Lower lobe of right lung (tissue), 2 donors: ENCODE measurements at regions not wholly inside any gene's neighbourhood (a gene's known extent, or its start where the extent isn't known, plus 50 kb on each side); places are given as distances from the start of the nearest gene placed in this dataset.

Experiments
- ATAC-seq, 2 donors: fragments of 200-7000 bp; cut with Tn5 transposase; one replicate each; pipeline ENCODE4 v1.9.1; 2020 to 2022; ENCODE audit warnings: mild to moderate bottlenecking in 2 of 2, moderate library complexity in 2 of 2
- DNase-seq: peaks from one replicate; pipeline ENCODE4 v3.0.0-alpha.2; 2020
- H3K27ac ChIP-seq: fragments of 200-600 bp; one replicate; pipeline ENCODE4 v1.8.0; 2022
- H3K27me3 ChIP-seq: fragments of 200-600 bp; one replicate; pipeline ENCODE4 v1.8.0; 2022; ENCODE audit warnings: low read depth
- H3K36me3 ChIP-seq: fragments of 200-600 bp; one replicate; pipeline ENCODE4 v1.8.0; 2022; ENCODE audit warnings: mild to moderate bottlenecking
- H3K4me1 ChIP-seq: fragments of 200-600 bp; one replicate; pipeline ENCODE4 v1.8.0; 2022
- H3K4me3 ChIP-seq: fragments of 200-600 bp; one replicate; pipeline ENCODE4 v1.8.0; 2022; ENCODE audit warnings: mild to moderate bottlenecking
- H3K9me3 ChIP-seq: fragments of 200-600 bp; one replicate; pipeline ENCODE4 v1.8.0; 2022
- CTCF ChIP-seq: fragments of 200-600 bp; IDR thresholded peaks from one replicate; pipeline ENCODE4 v1.8.0; 2022; ENCODE audit warnings: antibody characterized with exemption, mild to moderate bottlenecking
- intact Hi-C: fragments of 100-400 bp; cut with DNase I; formaldehyde crosslinking; loops from one replicate; pipeline ENCODE4 v1.11.0; 2022
- donor health status: DM: no; HTN: yes; CAD: no; lungs with severe emphysema.

GRCh38 chr5:135106610-135107471 is 72.8 kb upstream of the PITX1 start:
- ATAC-seq: no peak
- DNase-seq: no peak

GRCh38 chr5:135106136-135106535 is 72.1 kb upstream of the PITX1 start:
- H3K4me3 ChIP-seq: no peak overlapping the region
- H3K9me3 ChIP-seq: no peaks in the 10 kb centered on the region
- H3K36me3 ChIP-seq: no peaks in the 10 kb centered on the region
- H3K4me1 ChIP-seq: peaks cover 5% of the 10 kb centered on the region
- H3K27ac ChIP-seq: no peak overlapping the region
- H3K27me3 ChIP-seq: no peaks in the 10 kb centered on the region
- ATAC-seq (no peak), DNase-seq (no peak)
- intact Hi-C loops: no loop called here
- TF ChIP-seq CTCF: no peak

More at GRCh38 chr5:135106610-135107471, 72.8 kb upstream of the PITX1 start:
- H3K4me3 ChIP-seq: no peak overlapping the region
- H3K9me3 ChIP-seq: no peaks in the 10 kb centered on the region
- intact Hi-C loops: no loop called here
- peaks cover 5% of the 10 kb centered on the region for H3K4me1 ChIP-seq
- no peaks in the 10 kb centered on the region for H3K27me3 ChIP-seq
- H3K27ac ChIP-seq: no peak overlapping the region
- no peaks in the 10 kb centered on the region for H3K36me3 ChIP-seq
- no peak for TF ChIP-seq CTCF

GRCh38 chr5:135105105-135105484 is 71.1 kb upstream of the PITX1 start:
- Histone ChIP-seq H3K4me3 (no peak overlapping the region), H3K4me1 (peaks cover 5% of the 10 kb centered on the region), H3K27ac (no peak overlapping the region), H3K9me3 (no peaks in the 10 kb centered on the region), H3K36me3 (no peaks in the 10 kb centered on the region), H3K27me3 (no peaks in the 10 kb centered on the region)
- no peak for DNase-seq
- intact Hi-C loops: no loop called here
- no peak for ATAC-seq
- no peak for TF ChIP-seq CTCF

GRCh38 chr5:135103575-135103853 is 69.5 kb upstream of the PITX1 start:
- intact Hi-C loops: no loop called here
- Histone ChIP-seq H3K9me3 (no peaks in the 10 kb centered on the region), H3K4me3 (no peak overlapping the region), H3K27ac (no peak overlapping the region), H3K4me1 (peaks cover 5% of the 10 kb centered on the region), H3K36me3 (no peaks in the 10 kb centered on the region), H3K27me3 (no peaks in the 10 kb centered on the region)
- DNase-seq (no peak), ATAC-seq (no peak)
- TF ChIP-seq CTCF: no peak

- DNase-seq (no peak), ATAC-seq (no peak)
- H3K4me1 ChIP-seq: peaks cover 5% of the 10 kb centered on the region
- H3K27ac ChIP-seq: no peak overlapping the region
- H3K9me3 ChIP-seq: no peaks in the 10 kb centered on the region
- no peak for TF ChIP-seq CTCF
- no peaks in the 10 kb centered on the region for H3K36me3 ChIP-seq
- H3K4me3 ChIP-seq: no peak overlapping the region
- no peaks in the 10 kb centered on the region for H3K27me3 ChIP-seq
- intact Hi-C loops: no loop called here
These were observed 68.9 kb upstream of the PITX1 start for GRCh38 chr5:135102716-135103574.
